ENCODE measurements at regions not wholly inside any gene's neighbourhood (a gene's known extent, or its start where the extent isn't known, plus 50 kb on each side); places are given as distances from the start of the nearest gene placed in this dataset.
A peak's percentile ranks its signal among the peaks of the same experiment; 100 is the strongest.

DNA sequence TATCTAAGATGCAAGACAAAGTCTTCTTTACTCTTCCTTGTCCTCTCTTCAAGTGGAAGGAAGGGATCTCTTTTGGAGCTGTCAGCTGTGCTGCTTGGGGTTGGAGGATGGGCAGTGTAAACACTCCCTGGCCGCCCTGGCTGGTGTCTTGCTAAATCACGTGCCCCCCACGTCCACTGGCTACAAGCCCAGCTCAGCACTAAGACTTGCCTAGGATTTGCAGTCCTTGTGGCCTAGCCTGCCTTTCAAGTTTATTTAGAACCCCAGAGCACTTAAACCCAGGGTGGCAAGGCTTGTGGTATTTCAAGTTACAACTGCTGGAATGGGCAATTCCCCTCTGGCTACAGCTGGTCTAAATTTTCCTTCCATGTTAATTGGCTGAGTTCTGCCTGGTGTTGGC, 272.4 kb upstream of the MYO3A start:
- DNase-seq = peak in 1 of 2 experiments; percentile 83

- DNase-seq = peak in 1 of 2 experiments; percentile 52
These were observed 267.8 kb upstream of the MYO3A start for GRCh38 chr10:25666276-25666675.

- no peak for DNase-seq
These were observed 258.8 kb upstream of the MYO3A start for GRCh38 chr10:25675204-25675603.

DNA sequence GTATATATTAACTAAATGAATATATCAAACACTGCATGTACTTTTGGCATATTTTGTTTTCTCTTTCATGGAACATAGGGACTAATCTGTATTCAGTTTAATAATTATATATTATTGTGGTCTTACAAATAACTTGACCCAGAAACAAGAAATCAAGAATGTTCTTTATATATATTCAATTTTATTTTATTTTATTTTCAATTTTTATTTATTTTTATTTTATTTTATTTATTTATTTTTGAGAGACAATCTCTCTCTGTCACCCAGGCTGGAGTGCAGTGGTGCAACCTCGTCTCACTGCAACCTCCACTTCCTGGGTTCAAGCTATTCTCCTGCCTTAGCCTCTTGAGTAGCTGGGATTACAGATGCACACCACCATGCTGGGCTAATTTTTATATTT, 258.4 kb upstream of the MYO3A start:
- no peak for DNase-seq

DNA sequence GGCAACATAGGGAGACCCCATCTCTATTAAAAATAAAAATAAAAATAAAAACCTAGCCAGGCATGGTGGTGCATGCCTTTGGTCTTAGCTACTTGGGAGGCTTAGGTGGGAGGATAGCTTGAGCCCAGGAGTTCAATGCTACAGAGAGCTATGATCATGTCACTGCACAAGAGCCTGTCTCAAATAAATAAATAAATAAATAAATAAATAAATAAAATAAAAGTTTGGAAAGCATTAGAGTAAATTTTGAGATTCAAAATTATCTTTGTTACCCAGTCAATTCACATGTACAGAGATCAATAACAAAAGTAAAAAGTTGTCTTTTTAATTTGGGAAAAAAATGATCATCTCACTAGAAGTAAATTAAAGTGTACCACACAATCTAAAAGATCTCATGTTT, 255.8 kb upstream of the MYO3A start:
- no peak for DNase-seq

- no peak for DNase-seq
These were observed 255.4 kb upstream of the MYO3A start for GRCh38 chr10:25678666-25679065.

DNA sequence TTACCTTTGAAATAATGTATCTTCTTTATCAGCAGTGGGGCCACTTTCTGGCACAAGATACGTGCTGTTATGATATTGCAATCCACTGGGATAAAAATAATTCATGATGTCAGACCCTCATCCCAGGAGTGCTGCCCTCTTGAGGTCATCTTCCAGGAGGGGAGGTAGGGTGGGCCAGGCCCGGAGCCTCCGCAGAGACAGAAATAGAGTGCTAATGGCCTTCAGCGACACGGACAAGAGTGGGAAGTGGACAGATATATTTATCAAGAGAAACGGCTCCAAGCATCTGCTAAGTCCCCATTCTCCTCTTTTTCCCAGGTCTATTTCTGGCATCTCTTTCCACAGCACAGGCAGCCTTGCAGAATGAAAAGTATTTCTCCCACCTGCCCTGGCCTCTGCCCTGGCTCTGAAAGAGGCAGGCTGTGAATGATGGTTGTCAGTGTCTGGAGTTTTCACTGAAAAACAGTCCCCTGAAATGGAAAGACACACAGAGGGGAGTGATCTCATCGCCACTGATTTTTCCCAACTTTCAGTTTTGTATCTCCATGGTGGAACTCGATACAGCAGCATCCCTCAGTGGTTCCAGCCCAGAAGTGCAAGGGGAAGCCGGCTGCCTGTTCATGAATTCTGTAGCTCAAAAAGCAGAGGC, 251.7 kb upstream of the MYO3A start:
- peak; percentile 7 to 59 for DNase-seq

- DNase-seq = no peak
These were observed 250.7 kb upstream of the MYO3A start for GRCh38 chr10:25683344-25683743.

GRCh38 chr10:25687521-25687920, 246.5 kb upstream of the MYO3A start:
- DNase-seq = no peak

GRCh38 chr10:25689346-25690100, 244.5 kb upstream of the MYO3A start:
- DNase-seq = no peak

DNA sequence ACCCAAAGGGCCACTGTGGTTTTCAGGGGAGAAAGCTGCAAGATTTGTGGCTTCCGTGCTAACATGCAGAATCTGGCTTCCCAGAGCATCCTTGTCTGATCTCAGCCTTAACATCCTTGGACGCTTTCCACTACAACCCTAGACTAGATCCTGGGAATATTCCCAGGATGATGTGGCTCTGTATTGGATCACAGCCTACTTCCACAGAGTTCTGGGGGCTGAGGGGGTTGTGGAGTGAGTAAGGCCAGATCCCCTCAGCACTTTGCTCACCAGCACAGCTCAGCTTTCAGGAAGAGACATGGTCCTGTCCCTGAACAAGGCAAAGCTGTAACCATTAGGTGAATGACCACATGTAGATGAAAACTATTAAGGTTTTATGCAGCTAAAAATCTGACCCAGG, 241.3 kb upstream of the MYO3A start:
- no peak for DNase-seq

DNA sequence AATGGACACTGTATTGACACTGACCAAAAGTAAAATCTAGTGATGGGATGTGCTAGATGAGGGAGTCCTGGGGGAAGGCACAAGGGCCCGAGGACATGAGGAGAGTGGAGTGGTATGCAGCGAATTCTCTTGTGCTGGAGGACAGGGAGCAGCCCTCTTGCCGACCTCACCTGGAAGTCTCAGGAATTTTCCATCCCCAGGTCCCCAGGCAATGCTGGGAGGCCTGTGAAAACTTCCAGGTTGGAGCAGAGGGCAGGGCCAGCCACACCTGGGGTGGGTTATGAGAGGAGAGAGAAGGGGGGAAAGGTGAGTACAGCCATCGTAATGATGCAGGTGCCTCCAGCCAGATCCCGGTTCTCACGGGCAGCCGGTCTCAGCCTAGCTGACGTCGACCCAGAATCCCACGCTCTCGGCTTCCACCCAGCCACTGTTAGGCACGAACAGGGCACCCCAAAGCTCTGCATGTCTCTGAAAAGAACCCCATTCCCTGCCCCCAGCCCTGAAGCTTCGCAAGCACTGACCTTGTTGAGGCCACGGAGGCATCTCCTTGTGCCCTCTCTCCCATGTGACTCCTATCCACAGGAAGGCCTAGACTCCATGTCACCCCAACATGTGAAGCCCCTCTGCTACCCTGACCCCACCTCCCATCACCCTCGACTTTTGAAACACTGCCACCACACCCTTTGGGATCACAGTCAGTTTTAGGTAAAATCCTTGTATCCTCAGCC, 239.7 kb upstream of the MYO3A start:
- no peak for DNase-seq

DNA sequence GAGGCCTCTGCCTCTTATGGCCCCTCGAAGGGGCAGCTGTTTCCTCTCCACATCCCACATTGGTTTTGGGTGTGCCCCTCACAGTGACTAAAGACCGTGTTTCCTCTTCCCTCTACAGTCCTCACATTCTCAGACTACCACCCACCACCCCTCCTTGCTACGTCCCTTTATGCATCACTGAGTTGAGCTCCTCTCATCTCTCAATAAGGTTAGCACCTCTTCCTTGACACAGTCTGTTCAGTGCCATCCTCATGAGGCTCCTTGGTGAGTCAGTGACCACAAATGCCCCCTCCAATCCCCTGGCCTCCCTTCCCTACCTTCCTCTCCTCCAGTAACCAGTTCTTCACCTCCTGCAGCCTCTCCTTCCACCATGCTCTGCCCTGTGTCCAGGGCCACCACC, 239.1 kb upstream of the MYO3A start:
- DNase-seq = no peak

DNA sequence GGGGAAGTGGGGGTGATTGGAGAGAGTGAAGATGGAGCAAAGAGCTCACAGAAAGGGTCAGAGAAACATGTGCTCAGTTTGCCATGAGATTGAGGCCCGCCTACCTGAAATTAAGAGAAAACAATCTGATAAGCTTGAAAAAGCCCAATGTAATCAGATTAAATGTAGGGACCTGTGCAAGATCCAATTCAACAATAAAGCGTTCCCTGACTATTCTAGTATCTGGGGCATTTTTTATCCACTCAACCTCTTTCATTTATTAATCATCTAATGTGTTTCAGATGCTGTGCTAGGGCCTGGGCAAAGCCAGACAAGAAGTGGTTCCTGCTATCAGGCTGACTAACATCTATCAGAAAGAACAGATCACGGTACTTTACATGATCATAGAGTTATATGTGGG, 238.4 kb upstream of the MYO3A start:
- DNase-seq = no peak

- DNase-seq = no peak
These were observed 237.9 kb upstream of the MYO3A start for GRCh38 chr10:25696013-25696708.

- DNase-seq = no peak
These were observed 236.6 kb upstream of the MYO3A start for GRCh38 chr10:25697412-25697811.

GRCh38 chr10:25698638-25699037, 235.4 kb upstream of the MYO3A start:
- DNase-seq = no peak

GRCh38 chr10:25699631-25700030, 234.4 kb upstream of the MYO3A start:
- no peak for DNase-seq

GRCh38 chr10:25701652-25702051, 232.4 kb upstream of the MYO3A start:
- DNase-seq = no peak

GRCh38 chr10:25704622-25705021, 229.4 kb upstream of the MYO3A start:
- DNase-seq = no peak

GRCh38 chr10:25707572-25707971, 226.5 kb upstream of the MYO3A start:
- no peak for DNase-seq

- DNase-seq = no peak
These were observed 225.9 kb upstream of the MYO3A start for GRCh38 chr10:25707976-25708671.

GRCh38 chr10:25713894-25714240, 220.2 kb upstream of the MYO3A start:
- no peak for DNase-seq

Measured in NCI-H446 (cell line).